GM03348 (cell line): ENCODE measurements at regions not wholly inside any gene's neighbourhood (a gene's known extent, or its start where the extent isn't known, plus 50 kb on each side); places are given as distances from the start of the nearest gene placed in this dataset.
A peak's percentile ranks its signal among the peaks of the same experiment; 100 is the strongest.

Source experiments
- DNase-seq: peaks from one replicate; pipeline ENCODE4 v3.0.0; 2012; ENCODE audit warnings: low spot score

DNA sequence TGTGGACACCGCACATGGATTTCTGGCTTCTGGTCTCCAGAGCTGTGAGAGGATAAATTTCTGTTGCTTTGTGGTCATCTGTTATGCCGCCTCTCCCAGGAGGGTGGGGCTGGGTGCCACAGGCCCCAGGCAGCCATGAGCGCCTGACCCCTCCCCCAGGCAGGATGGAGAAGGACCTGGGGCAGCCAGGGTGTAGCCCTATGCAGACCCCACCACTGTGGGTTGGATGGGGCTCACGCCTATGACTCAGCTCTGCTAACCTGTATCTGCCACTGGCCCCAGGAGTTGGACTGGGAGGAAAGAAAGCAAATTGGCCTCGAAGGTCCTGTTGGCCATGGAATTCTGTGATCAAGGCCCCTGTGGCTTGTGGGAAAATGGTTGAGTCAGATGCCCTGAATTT is 1351.1 kb downstream of the BRD1 start:
- no peak for DNase-seq

DNA sequence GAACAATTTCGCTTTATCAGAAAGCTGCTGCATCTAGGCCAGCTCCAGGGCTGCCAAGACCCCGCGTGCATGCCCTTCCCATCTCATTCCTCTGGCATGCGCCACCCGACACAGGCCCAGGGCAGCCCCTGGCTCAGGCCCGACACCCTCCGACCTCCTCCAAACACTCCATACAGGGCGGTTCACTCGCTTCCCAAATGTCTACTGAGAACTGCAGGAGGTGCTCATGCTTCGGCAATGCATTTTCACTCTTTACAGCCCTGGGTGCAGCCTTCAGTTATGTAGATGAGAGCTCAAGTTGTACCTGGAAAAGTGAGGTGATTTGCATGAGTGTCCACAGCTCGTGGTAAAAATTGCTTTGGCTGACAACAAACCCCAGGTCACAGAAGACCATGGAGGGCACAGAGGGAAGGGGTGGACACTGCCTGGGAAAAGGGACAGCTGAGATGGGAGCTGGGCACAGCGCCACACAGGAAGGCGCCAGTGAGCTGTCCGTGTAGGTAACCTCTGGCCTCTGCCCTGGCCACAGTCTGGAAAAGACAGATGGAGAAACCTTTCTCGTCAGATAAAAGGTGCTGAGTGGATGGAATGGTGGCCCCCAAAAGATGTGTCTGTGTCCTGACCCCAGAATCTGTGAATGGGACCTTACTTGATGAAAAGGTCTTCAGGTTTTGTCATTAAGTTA is 1351.9 kb downstream of the BRD1 start:
- DNase-seq = no peak

- no peak for DNase-seq
Observed at GRCh38 chr22:48474881-48475280, 1352.8 kb downstream of the BRD1 start.

DNA sequence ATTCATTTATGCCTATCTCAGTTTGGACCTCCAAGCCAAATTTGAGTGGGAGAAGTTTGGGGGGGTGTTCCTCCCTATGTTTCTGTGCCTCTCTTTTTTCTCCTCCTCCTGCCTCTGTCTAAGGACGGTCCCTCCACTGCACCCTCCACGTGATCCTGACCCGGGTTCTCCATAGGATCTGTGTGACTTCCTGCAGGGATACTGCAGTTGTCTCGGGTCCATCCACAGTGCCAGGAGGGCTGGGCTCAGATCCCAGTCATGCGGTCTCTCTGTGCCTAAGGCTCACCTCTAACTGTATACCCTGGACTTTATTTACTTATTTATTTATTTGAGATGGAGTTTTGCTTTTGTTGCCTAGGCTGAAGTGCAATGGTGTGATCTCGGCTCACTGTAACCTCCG is 1354.5 kb downstream of the BRD1 start:
- DNase-seq = no peak

DNA sequence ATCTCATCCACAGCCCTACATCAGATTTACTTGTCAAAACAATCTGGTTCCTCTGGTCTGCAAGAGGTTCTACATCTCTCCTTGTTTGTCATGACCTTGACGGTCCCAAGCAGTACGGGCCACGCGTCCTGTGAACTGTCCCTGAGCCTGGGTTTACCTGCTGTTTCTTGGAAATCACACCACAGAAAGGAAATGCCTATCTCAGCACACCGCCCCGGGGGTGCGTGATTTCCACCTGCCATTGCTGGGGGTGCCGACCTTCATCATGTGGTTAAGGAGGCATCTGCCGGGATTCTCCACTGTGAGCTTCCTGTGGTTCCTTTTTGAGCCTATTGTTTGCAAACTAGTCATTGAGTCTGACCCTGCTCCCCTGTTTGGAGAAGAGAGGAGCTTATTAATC is 1363.4 kb downstream of the BRD1 start:
- no peak for DNase-seq

- no peak for DNase-seq
Observed at GRCh38 chr22:48459859-48460823, 1367.5 kb downstream of the BRD1 start.

- DNase-seq = no peak
Observed at GRCh38 chr22:48459259-48459658, 1368.4 kb downstream of the BRD1 start.

- no peak for DNase-seq
Observed at GRCh38 chr22:48456449-48456848, 1371.2 kb downstream of the BRD1 start.

DNA sequence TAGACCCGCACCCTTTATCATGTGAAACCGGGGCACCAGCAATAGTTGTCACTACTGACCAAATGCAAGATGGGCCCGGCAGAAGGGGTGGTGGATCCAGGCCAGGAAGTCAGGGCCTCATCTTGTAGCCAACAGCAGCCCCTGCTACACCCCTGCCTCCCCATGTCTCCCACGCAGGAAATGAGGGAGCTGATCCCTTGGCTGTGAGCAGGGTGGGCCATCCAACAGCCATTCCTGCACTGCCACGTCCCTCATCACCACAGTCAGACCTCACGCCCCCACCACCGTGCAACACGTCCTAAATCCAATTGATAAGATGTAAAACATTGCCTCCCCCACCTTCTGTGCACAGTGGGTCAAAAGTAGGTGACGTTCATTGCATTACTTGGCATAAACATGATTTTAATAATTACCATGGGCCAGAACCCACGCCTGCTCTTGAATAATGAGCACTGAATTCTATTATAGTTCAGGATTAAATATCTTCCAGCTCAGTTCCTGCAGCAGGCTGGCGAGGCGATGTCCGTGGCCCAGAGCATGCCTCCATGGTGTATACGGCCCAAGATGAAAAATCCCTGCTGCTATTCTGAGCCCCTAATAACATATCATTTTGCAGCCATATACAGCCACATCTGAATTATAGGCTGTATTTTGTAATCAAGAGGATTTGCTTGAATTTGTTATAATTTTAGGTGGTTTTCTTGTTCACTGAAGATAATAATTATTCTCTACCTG is 1373.8 kb downstream of the BRD1 start:
- DNase-seq = no peak

DNA sequence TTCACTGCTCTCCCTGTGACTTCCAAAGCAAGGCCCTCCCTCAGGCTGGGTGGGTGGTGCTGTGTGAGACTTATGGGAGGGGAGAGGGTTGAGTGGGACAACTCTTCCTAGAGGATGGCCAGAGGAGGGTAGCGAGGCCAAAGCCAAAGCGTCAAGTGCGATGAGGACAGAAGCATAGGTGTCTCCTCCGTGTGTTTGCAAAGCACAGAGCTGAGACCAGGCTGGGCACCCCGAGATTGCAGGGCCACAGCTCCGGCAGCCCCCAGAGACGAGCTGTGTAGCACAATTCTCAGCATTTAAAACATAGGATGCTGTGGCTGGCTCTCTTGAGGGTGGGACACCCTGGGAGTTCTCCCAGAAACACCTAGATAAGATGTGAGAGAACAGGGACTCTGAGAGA is 1374.5 kb downstream of the BRD1 start:
- no peak for DNase-seq

DNA sequence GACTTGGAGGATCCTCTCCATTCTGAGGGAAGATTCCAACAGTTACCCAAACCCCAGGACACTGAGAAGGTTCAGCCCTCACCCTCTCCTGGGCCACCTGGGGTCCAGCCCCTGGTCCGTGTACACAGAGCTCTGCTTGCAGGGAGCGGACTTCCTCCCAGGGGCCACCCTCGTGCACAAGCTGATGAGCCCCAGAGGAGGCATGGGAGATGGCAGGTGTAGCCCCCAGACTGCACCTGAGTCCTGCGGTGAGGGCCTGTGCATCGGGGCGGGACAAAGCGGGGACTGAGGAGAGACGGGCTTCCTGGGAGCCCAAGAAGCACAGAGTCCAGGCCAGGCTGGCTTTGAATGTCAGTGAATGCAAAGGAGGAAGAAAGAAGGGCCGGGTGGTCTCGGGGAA is 1374.9 kb downstream of the BRD1 start:
- DNase-seq = no peak

GRCh38 chr22:48451891-48452290 is 1375.8 kb downstream of the BRD1 start:
- no peak for DNase-seq

- no peak for DNase-seq
Observed at GRCh38 chr22:48450188-48450825, 1377.4 kb downstream of the BRD1 start.

DNA sequence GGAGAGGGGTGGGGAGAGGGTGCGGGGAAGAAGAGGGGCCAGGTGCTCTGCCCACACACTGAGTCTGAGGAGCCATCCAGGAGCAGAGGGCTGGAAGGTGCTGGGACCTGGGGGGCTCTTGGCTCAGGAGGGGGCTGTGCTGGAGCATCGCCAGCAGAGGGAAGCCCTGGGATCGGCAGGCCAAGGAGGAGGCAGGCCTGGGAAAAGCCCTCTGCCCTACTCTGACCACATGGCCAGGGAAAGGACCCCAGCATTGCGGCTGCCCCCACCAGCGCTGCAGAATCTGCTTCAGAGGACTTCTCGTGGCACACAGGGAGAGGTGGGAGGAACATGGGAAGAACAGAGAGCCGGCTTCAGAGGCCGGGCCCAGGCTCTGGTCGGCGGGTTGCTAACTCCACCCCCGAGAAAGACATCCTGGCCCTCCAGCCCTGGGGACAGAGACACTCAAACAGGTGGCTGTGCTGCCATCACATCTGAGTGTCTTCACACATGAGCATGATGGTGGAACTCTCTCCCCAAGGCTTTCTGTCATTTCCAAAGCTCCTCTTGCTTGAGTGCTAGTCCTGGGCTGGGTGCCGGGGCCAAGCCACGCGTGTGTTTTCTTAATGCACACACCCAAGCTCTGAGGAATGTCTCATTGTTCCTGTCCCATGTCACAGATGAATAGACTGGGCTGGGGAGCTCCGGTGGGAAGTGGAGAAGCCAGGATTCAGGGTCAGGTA is 1378.0 kb downstream of the BRD1 start:
- no peak for DNase-seq

DNA sequence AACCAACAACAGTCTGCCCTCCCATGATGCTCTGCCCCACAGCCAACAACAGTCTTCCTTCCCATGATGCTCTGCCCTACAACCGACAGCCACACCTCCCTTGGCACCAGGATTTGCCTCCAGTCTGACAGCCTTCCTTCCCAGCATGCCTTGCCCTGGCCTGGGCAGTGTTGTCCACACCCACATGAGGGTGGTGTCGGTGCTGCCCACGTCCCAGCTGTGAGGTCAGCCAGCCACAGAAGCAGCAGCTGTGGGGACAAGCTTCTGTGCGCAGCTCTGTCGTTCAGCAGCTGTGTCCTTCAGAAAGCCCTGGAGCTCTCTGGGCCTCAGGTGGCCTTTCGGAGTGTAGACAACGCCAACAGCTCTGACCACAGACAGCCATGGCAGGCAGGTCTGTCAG is 1378.9 kb downstream of the BRD1 start:
- no peak for DNase-seq

- peak; percentile 54 for DNase-seq
Observed at GRCh38 chr22:48445113-48445827, 1382.4 kb downstream of the BRD1 start.

DNA sequence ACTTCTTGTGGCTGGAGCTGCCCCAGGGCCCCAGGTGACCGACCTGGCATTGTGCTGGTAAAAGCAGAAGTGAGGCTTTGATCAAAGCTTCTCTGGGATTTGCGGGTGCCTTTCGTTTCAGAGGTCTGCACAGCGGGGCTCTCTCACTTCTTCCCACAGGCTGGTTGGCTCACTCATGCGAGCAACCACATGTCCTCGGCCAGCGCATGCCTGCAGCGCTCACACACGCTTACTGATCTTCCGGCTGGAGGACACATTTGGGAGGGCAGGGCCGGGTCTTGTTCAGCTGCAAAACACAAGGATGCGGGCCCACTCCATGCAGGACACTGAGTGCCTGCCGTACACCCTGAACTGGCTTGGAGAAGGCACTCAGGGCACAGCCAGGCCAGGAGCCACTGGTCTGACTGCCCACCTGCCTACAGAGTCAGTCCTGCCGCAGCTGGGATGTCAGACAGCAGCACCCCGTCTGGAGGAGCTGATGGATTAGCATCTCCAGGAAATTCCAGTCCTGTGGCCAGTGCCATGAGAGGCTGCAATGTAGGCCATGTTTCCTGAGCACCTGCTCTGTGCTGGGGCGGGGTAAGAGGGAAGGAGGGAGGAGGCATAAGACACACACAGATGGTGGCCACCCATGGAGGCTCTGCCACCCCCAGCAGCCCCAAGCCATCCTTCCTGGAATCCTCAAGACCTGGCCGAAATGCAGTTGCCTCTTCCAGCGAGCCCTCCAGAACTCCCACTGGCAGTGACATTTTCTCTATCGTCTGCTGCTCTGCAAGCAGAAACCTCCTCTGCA is 1383.2 kb downstream of the BRD1 start:
- DNase-seq = peak; percentile 52

DNA sequence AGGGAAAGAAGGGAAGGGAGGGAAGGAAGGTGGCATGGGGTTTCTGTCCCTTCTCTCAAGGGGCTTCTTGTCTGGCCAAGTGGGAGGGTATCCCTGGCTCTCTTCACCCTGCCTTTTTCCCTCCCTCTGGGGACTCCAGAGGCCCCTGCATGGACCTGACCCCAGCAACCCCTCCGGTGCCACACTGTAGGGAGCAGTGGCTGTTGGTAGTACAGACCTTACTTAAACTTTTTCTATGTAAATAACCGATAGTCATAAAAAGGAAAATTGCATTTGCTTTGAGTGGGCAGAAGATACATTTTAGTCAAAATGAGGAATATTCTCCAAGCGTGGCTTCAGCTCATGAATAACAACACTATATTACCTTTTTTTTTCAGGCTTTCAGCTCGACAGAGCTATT is 1384.0 kb downstream of the BRD1 start:
- DNase-seq = no peak

GRCh38 chr22:48442663-48443062 is 1385.0 kb downstream of the BRD1 start:
- DNase-seq = no peak

DNA sequence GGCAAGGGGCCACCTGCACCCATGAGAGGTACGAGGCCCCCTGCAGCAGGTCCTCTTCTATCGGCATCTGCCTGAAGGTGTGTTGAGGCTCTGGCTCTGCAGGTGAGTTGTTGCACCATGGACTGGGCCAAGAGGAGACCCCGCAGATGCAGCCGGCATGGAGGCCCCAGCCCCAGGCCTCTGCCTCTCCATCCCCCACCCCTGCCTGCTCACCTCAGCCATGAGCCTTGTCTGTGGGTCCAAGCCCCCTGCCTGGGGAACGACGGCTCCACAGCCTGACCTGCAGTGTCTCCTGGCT is 1386.2 kb downstream of the BRD1 start:
- DNase-seq = no peak
